H1 (cell line): ENCODE measurements at regions not wholly inside any gene's neighbourhood (a gene's known extent, or its start where the extent isn't known, plus 50 kb on each side); places are given as distances from the start of the nearest gene placed in this dataset.

Experiments used
- CTCF ChIA-PET: fragments of 300-600 bp; sonication (Branson Sonifier 250); formaldehyde crosslinking; loops from one replicate; lab custom pipeline; 2021; ENCODE audit not compliant: partially characterized antibody; lab: Charles Lee
- POLR2A ChIA-PET: fragments of 300-600 bp; sonication (Branson Sonifier 250); formaldehyde crosslinking; loops from one replicate; lab custom pipeline; 2021; ENCODE audit warnings: inconsistent platforms; ENCODE audit not compliant: partially characterized antibody; lab: Charles Lee
- DNase-seq, 2 experiments: peaks; one replicate each; pipeline versions ENCODE4 v3.0.0 to v3.0.0-alpha.2; 2010 to 2022; ENCODE audit warnings: low spot score in 2 of 2, low read depth in 1 of 2, mixed read lengths in 1 of 2
- FAIRE-seq: peaks from 2 replicates; lab custom pipeline; 2011; peaks lifted over from hg19 to GRCh38; lab: Jason Lieb, UNC
- H2AFZ ChIP-seq: 2 replicates; pipeline ENCODE4 v1.8.1; 2012; ENCODE audit warnings: low read length, inconsistent platforms
- H2AK5ac ChIP-seq: 2 replicates; pipeline ENCODE4 v1.6.1; 2013; ENCODE audit warnings: low read depth, low read length
- H2BK120ac ChIP-seq: replicated peaks from 2 replicates; pipeline ENCODE3; 2013; ENCODE audit warnings: low read depth, low read length, inconsistent platforms
- H2BK12ac ChIP-seq: 2 replicates; pipeline ENCODE4 v1.6.1; 2013; ENCODE audit warnings: low read depth, low read length
- H2BK15ac ChIP-seq: 2 replicates; pipeline ENCODE4 v1.6.1; 2013; ENCODE audit warnings: low read length
- H2BK20ac ChIP-seq: 2 replicates; pipeline ENCODE4 v1.6.1; 2013; ENCODE audit warnings: low read length
- H2BK5ac ChIP-seq: 2 replicates; pipeline ENCODE4 v1.6.1; 2013; ENCODE audit warnings: low read depth, low read length
- H3K14ac ChIP-seq: 2 replicates; pipeline ENCODE4 v1.6.1; 2013; ENCODE audit warnings: inconsistent platforms; ENCODE audit not compliant: insufficient read length
- H3K18ac ChIP-seq: 2 replicates; pipeline ENCODE4 v1.6.1; 2013; ENCODE audit warnings: low read length; ENCODE audit errors: extremely low read depth
- H3K23ac ChIP-seq: 2 replicates; pipeline ENCODE4 v1.6.1; 2013; ENCODE audit warnings: inconsistent platforms; ENCODE audit not compliant: insufficient read length
- H3K23me2 ChIP-seq: 2 replicates; pipeline ENCODE4 v1.6.1; 2013; ENCODE audit warnings: low read depth, low read length
- H3K27ac ChIP-seq: 2 replicates; pipeline ENCODE4 v1.6.1; 2011; ENCODE audit warnings: low read depth, low read length, inconsistent platforms
- H3K27me3 ChIP-seq, 4 experiments: replicated peaks in 1 of 4; 1 replicate in 1 of 4; 2 replicates in 3 of 4; pipeline versions ENCODE4 v1.6.1 to v1.8.1; 2011 to 2013; ENCODE audit warnings: low read length in 3 of 4, mild to moderate bottlenecking in 3 of 4, inconsistent platforms in 2 of 4, mixed read lengths in 2 of 4, moderate library complexity in 1 of 4; ENCODE audit not compliant: control insufficient read depth in 3 of 4, insufficient read depth in 3 of 4; ENCODE audit errors: extremely low read depth in 1 of 4
- H3K36me3 ChIP-seq, 4 experiments: 2 replicates each; pipeline versions ENCODE4 v1.6.1 to v1.8.1; 2011 to 2013; ENCODE audit warnings: mild to moderate bottlenecking in 4 of 4, low read length in 3 of 4, moderate library complexity in 2 of 4, control low read depth in 1 of 4, inconsistent platforms in 1 of 4; ENCODE audit not compliant: insufficient read depth in 4 of 4, control insufficient read depth in 2 of 4
- H3K4ac ChIP-seq: replicated peaks from 2 replicates; pipeline ENCODE3; 2013; ENCODE audit warnings: low read length, low read depth, mixed read lengths, inconsistent platforms; ENCODE audit not compliant: insufficient read length
- H3K4me1 ChIP-seq, 4 experiments: replicated peaks in 1 of 4; 1 replicate in 1 of 4; 2 replicates in 3 of 4; pipeline versions ENCODE4 v1.6.1 to v1.8.1; 2011 to 2013; ENCODE audit warnings: low read length in 3 of 4, inconsistent platforms in 2 of 4, mixed read lengths in 1 of 4; ENCODE audit not compliant: insufficient read depth in 4 of 4, control insufficient read depth in 3 of 4
- H3K4me2 ChIP-seq, 2 experiments: 2 replicates each; pipeline versions ENCODE4 v1.6.1 to v1.8.1; 2011 to 2013; ENCODE audit warnings: low read depth in 2 of 2, low read length in 2 of 2, control low read depth in 1 of 2, inconsistent platforms in 1 of 2, mild to moderate bottlenecking in 1 of 2; ENCODE audit not compliant: insufficient read depth in 1 of 2
- H3K4me3 ChIP-seq, 4 experiments: fragments of 200-600, 300-600 bp in 1 of 4; sonication (generic), shearing (Covaris generic), sonication (Bioruptor Twin) in 1 of 4; 2 replicates each; pipeline versions ENCODE4 v1.5.1 to v1.8.1; 2011 to 2016; ENCODE audit warnings: low read length in 4 of 4, low read depth in 3 of 4, control low read depth in 2 of 4, inconsistent platforms in 2 of 4, mild to moderate bottlenecking in 2 of 4, mixed read lengths in 1 of 4, moderate library complexity in 1 of 4; ENCODE audit not compliant: insufficient read depth in 2 of 4; ENCODE audit errors: extremely low read depth in 1 of 4
- H3K56ac ChIP-seq: replicated peaks from 2 replicates; pipeline ENCODE3; 2013; ENCODE audit warnings: low read depth, mild to moderate bottlenecking, mixed read lengths, low read length, inconsistent platforms; ENCODE audit not compliant: insufficient read length
- H3K79me1 ChIP-seq: 2 replicates; pipeline ENCODE4 v1.6.1; 2013; ENCODE audit warnings: low read depth, low read length, control low read depth
- H3K79me2 ChIP-seq, 2 experiments: 2 replicates each; pipeline versions ENCODE4 v1.6.1 to v1.8.1; 2012 to 2013; ENCODE audit warnings: low read length in 2 of 2, mild to moderate bottlenecking in 2 of 2, inconsistent platforms in 1 of 2; ENCODE audit not compliant: insufficient read depth in 2 of 2, control insufficient read depth in 1 of 2
- H3K9ac ChIP-seq, 4 experiments: replicated peaks in 1 of 4; 1 replicate in 1 of 4; 2 replicates in 3 of 4; pipeline versions ENCODE4 v1.6.1 to v1.8.1; 2011 to 2013; ENCODE audit warnings: low read depth in 3 of 4, low read length in 3 of 4, control low read depth in 2 of 4, mild to moderate bottlenecking in 2 of 4, moderate library complexity in 2 of 4, inconsistent platforms in 1 of 4; ENCODE audit errors: extremely low read depth in 1 of 4
- H3K9me3 ChIP-seq, 2 experiments: 2 replicates each; pipeline versions ENCODE4 v1.6.1 to v1.8.1; 2012 to 2013; ENCODE audit warnings: mild to moderate bottlenecking in 2 of 2, moderate library complexity in 2 of 2, control low read depth in 1 of 2, inconsistent platforms in 1 of 2, low read depth in 1 of 2, low read length in 1 of 2, mixed read lengths in 1 of 2; ENCODE audit not compliant: insufficient read depth in 2 of 2
- H4K20me1 ChIP-seq, 2 experiments: replicated peaks in 1 of 2; 2 replicates each; pipeline versions ENCODE3 to v1.8.1; 2011 to 2013; ENCODE audit warnings: inconsistent platforms in 2 of 2, low read length in 2 of 2, mild to moderate bottlenecking in 1 of 2; ENCODE audit not compliant: insufficient read depth in 2 of 2, control insufficient read depth in 1 of 2
- H4K5ac ChIP-seq: 2 replicates; pipeline ENCODE4 v1.6.1; 2013; ENCODE audit warnings: low read length, low read depth, mixed read lengths, inconsistent platforms; ENCODE audit not compliant: insufficient read length
- H4K8ac ChIP-seq: 2 replicates; pipeline ENCODE4 v1.8.0; 2013; ENCODE audit warnings: mild to moderate bottlenecking, moderate library complexity, low read length, inconsistent platforms; ENCODE audit not compliant: insufficient read depth; ENCODE audit errors: extremely low read depth
- H4K91ac ChIP-seq: replicated peaks from 2 replicates; pipeline ENCODE3; 2013; ENCODE audit warnings: low read length, mixed read lengths, inconsistent platforms; ENCODE audit not compliant: insufficient read length
- ASH2L ChIP-seq: fragments of 200-600, 300-600 bp; sonication (generic); IDR thresholded peaks from one replicate; pipeline ENCODE4 v1.7.1; 2017; ENCODE audit warnings: low read length
- CBX5 ChIP-seq: fragments of 300-800, 300-1000 bp; sonication (generic); IDR thresholded peaks from 2 replicates; pipeline ENCODE4 v1.7.1; 2016; ENCODE audit warnings: antibody characterized with exemption, low read length, low read depth
- CTBP2 ChIP-seq: IDR thresholded peaks from 2 replicates; pipeline ENCODE4 v1.7.0; 2011; ENCODE audit warnings: borderline replicate concordance, mild to moderate bottlenecking, moderate library complexity, mixed read lengths, low read length; ENCODE audit not compliant: insufficient read depth, insufficient read length
- EP300 ChIP-seq, 2 experiments: IDR thresholded peaks; 1 replicate in 1 of 2; 2 replicates in 1 of 2; pipeline ENCODE4 v1.6.1; 2011 to 2012; ENCODE audit warnings: low read depth in 2 of 2, low read length in 2 of 2, mild to moderate bottlenecking in 2 of 2, borderline replicate concordance in 1 of 2, inconsistent platforms in 1 of 2, moderate library complexity in 1 of 2
- HDAC2 ChIP-seq, 2 experiments: fragments of 300-600 bp in 1 of 2; sonication (generic) in 1 of 2; IDR thresholded peaks; 2 replicates each; pipeline ENCODE4 v1.6.1; 2011 to 2012; ENCODE audit warnings: low read depth in 2 of 2, low read length in 2 of 2, mild to moderate bottlenecking in 2 of 2, moderate library complexity in 2 of 2, borderline replicate concordance in 1 of 2, inconsistent platforms in 1 of 2
- HDAC6 ChIP-seq: IDR thresholded peaks from one replicate; pipeline ENCODE4 v1.7.1; 2012; ENCODE audit warnings: low read depth, mild to moderate bottlenecking, inconsistent platforms, low read length, moderate library complexity
- KDM4A ChIP-seq: IDR thresholded peaks from one replicate; pipeline ENCODE4 v1.7.1; 2012; ENCODE audit warnings: low read depth, mild to moderate bottlenecking, moderate library complexity, low read length, inconsistent platforms; ENCODE audit not compliant: severe bottlenecking
- RAD21 ChIP-seq, 2 experiments: IDR thresholded peaks in 1 of 2; conservative IDR thresholded peaks in 1 of 2; 2 replicates each; pipeline ENCODE4 v1.6.1; 2011; ENCODE audit warnings: low read depth in 2 of 2, low read length in 2 of 2, improper control_type of control experiment in 1 of 2, inconsistent platforms in 1 of 2, mild to moderate bottlenecking in 1 of 2, moderate library complexity in 1 of 2
- RNF2 ChIP-seq: fragments of 200-900, 300-1000 bp; sonication (generic); IDR thresholded peaks from 2 replicates; pipeline ENCODE4 v1.7.1; 2016; ENCODE audit warnings: borderline replicate concordance, low read depth, mild to moderate bottlenecking, antibody characterized with exemption, low read length; ENCODE audit not compliant: poor library complexity, severe bottlenecking; ENCODE audit errors: missing control alignments
- SIN3A ChIP-seq, 2 experiments: IDR thresholded peaks in 1 of 2; conservative IDR thresholded peaks in 1 of 2; 2 replicates each; pipeline ENCODE4 v1.6.1; 2011 to 2012; ENCODE audit warnings: low read length in 2 of 2, improper control_type of control experiment in 1 of 2, low read depth in 1 of 2, mild to moderate bottlenecking in 1 of 2
- TAF7 ChIP-seq: optimal IDR thresholded peaks from 2 replicates; pipeline ENCODE3; 2011; ENCODE audit warnings: low read depth, mild to moderate bottlenecking, inconsistent platforms, low read length, moderate library complexity, borderline replicate concordance
- ZNF274 ChIP-seq: IDR thresholded peaks from 2 replicates; pipeline ENCODE4 v1.7.0; 2012; ENCODE audit warnings: low read length, borderline replicate concordance; ENCODE audit errors: extremely low read depth
- WGBS, 2 experiments: shearing (Covaris generic) in 1 of 2; methylation state at CpG; one replicate each; pipeline versions ENCODE4 v1.1.6 to v1.1.7; 2013 to 2015; ENCODE audit warnings: low lambda C conversion rate in 2 of 2, mixed read lengths in 2 of 2, inconsistent platforms in 1 of 2, low coverage in 1 of 2, missing lambda C conversion rate in 1 of 2; ENCODE audit not compliant: insufficient replicate concordance in 2 of 2, insufficient coverage in 1 of 2, insufficient read length in 1 of 2; ENCODE audit errors: extremely low coverage in 1 of 2, missing lambda C conversion rate in 1 of 2; 5-methylcytosine and 5-hydroxymethylcytosine counted together

DNA sequence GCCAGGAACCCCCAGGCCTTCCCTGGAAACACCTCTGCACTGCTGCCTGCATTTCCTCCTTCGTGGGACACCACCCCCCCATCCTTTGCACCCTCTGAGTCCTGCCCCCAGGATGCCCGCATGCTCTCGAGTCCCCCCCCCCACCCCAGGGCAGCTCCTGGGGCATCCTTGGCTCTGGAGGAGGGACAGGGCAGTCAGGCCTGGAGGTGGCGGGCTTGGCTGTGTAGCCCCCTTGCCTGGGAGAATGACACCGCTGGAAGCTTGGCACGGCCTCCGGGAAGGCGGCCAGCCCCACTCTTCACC is 98.9 kb upstream of the GSE1 start:
- Histone ChIP-seq H4K8ac (no peak overlapping the region), H3K79me1 (no peaks in the 10 kb centered on the region), H3K4me2 (no peak overlapping the region), H3K27me3 (no peaks in the 10 kb centered on the region), H3K4me3 (no peak overlapping the region), H4K91ac (no peak overlapping the region), H4K20me1 (no peaks in the 10 kb centered on the region), H3K23me2 (peaks cover 4% of the 10 kb centered on the region), H3K9me3 (no peaks in the 10 kb centered on the region), H2BK5ac (no peak overlapping the region), H2AFZ (no peak overlapping the region), H2BK20ac (no peak overlapping the region), H3K4me1 (peaks cover 0 to 21% (median 14%) of the 10 kb centered on the region in 4 experiments; a peak in 6 of 7 replicates), H3K18ac (peak overlapping the region; percentile 19; the same call in 1 of the 2 replicates), H2BK15ac (no peak overlapping the region), H3K56ac (no peak overlapping the region), H3K23ac (no peak overlapping the region), H3K9ac (no peak overlapping the region), H2AK5ac (0 out of 2 replicates have a peak overlapping the region, but pooled peaks have one; percentile 49), H4K5ac (no peak overlapping the region), H2BK120ac (no peak overlapping the region), H3K27ac (no peak overlapping the region), H2BK12ac (no peak overlapping the region), H3K36me3 (no peaks in the 10 kb centered on the region), H3K14ac (no peak overlapping the region), H3K4ac (no peak overlapping the region), H3K79me2 (no peaks in the 10 kb centered on the region)
- DNase-seq (no peak), FAIRE-seq (no peak)
- ChIA-PET CTCF (interaction anchor here (0.7 to 6.6 kb wide), 15 partner anchors 12 to 225 kb away, joined by 3 to 56 read pairs (median 3); no protein-coding TSS in a partner anchor), POLR2A (interaction anchor here (0.7 to 2.3 kb wide), 5 partner anchors 8 to 18 kb away, joined by 3 to 7 read pairs (median 3); no protein-coding TSS in a partner anchor)
- 54% methylated on average over 5 of the region's 8 CpGs; no CpG with 5 or more reads in 1 of the 2 experiments for WGBS, 2 experiments
- TF ChIP-seq CTBP2 (peak; percentile 14), SIN3A (conservative IDR thresholded peaks at IDR 0.05 in 1 of 2, IDR thresholded peaks at IDR 0.05 in 1 of 2; ENCODE audit: low read depth in 1 of 2, low read length in 2 of 2) (no peak), ASH2L (no peak), HDAC6 (no peak), EP300 (IDR thresholded peaks at IDR 0.05; ENCODE audit: borderline replicate concordance in 1 of 2, low read depth in 2 of 2, low read length in 2 of 2) (no peak), RNF2 (no peak), TAF7 (no peak), RAD21 (IDR thresholded peaks at IDR 0.05 in 1 of 2, conservative IDR thresholded peaks at IDR 0.05 in 1 of 2; ENCODE audit: low read depth in 2 of 2, low read length in 2 of 2) (peak in 1 of 2 experiments; percentile 17; a peak in 1 of 4 replicates), HDAC2 (IDR thresholded peaks at IDR 0.05; ENCODE audit: borderline replicate concordance in 1 of 2, low read depth in 2 of 2, low read length in 2 of 2) (no peak), ZNF274 (no peak), KDM4A (no peak), CBX5 (no peak)
